GM13977 (cell line): ENCODE measurements at regions not wholly inside any gene's neighbourhood (a gene's known extent, or its start where the extent isn't known, plus 50 kb on each side); places are given as distances from the start of the nearest gene placed in this dataset.

ENCODE experiments used
- DNase-seq: peaks from one replicate; pipeline ENCODE4 v3.0.0; 2012; ENCODE audit warnings: low spot score
- in situ Hi-C: fragments of 300-500 bp; cut with MboI; formaldehyde crosslinking; loops from one replicate; pipeline ENCODE4 v1.12.0; 2022; ENCODE audit warnings: low sequenced_read_pairs, low pct_unique_long_range_greater_than_20kb, mixed read lengths, inconsistent platforms; ENCODE audit not compliant: unreplicated experiment
- TF ChIP-seq, protein P1 (sequence below): IDR thresholded peaks from 2 replicates; pipeline ENCODE4 v1.5.1; 2012; ENCODE audit warnings: mild to moderate bottlenecking, control low read depth; ENCODE audit not compliant: insufficient read depth; ENCODE audit errors: extremely low read depth, missing control alignments

DNA sequence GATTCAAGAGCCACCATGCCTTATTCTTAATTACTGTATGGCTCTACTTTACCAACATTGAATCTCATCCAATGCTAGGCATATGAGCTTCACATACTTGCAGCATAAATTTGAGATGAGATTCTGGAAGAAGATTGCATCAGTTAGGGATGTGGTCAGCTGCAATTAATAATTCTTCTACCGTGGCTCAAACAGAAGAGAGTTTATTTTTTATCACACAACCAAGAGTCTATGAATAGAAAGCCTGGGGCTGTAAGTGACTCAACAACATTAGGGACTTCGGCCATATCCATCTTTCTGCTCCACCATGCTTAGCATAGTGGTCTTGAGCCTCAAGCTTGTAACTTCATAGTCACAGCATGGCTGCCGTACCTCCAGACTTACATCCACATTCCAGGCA is 179.4 kb upstream of the IRX6 start:
- in situ Hi-C loops, result no loop called here
- TF ChIP-seq, protein P1, sequence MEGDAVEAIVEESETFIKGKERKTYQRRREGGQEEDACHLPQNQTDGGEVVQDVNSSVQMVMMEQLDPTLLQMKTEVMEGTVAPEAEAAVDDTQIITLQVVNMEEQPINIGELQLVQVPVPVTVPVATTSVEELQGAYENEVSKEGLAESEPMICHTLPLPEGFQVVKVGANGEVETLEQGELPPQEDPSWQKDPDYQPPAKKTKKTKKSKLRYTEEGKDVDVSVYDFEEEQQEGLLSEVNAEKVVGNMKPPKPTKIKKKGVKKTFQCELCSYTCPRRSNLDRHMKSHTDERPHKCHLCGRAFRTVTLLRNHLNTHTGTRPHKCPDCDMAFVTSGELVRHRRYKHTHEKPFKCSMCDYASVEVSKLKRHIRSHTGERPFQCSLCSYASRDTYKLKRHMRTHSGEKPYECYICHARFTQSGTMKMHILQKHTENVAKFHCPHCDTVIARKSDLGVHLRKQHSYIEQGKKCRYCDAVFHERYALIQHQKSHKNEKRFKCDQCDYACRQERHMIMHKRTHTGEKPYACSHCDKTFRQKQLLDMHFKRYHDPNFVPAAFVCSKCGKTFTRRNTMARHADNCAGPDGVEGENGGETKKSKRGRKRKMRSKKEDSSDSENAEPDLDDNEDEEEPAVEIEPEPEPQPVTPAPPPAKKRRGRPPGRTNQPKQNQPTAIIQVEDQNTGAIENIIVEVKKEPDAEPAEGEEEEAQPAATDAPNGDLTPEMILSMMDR, result no peak
- DNase-seq, result no peak

DNA sequence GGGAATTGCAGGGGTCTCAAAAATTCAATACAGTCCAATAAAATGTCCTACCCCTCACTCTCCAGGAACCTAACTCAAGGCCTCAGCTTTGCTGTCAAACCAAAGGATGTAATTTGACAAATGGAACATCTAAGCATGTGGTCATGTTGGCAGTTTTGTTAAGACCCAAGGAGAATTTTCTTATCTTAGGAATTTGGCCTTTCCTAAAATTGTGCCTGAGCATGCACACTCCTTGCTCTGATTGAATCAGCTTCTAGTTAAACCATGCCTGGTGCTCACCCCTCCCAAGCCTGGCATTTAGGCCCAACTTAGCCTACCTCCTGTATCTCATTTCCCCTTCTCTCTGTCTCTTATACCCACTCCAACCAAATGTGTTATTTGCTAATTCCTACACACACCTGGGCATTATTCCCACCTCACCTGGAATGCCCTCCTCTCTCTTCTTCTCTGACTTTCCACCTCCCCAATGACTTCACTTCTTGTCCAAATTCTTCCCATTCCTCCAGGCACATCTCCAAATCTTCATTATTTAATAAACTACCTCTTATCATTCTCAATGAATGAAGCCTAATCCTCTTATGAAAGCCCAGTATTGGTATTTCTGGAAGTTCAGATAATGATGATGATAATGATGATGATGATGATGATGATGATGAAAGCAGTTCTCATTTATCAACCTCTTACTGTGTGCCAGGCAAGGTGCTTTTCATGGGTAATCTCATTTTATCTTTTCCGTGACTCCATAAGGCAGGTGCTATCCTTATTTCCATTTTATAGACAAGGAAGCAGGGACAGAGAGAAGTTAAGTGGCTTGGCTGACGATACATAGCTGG is 178.0 kb upstream of the IRX6 start:
- TF ChIP-seq, protein P1, result no peak
- no peak for DNase-seq
- in situ Hi-C loops, result no loop called here

DNA sequence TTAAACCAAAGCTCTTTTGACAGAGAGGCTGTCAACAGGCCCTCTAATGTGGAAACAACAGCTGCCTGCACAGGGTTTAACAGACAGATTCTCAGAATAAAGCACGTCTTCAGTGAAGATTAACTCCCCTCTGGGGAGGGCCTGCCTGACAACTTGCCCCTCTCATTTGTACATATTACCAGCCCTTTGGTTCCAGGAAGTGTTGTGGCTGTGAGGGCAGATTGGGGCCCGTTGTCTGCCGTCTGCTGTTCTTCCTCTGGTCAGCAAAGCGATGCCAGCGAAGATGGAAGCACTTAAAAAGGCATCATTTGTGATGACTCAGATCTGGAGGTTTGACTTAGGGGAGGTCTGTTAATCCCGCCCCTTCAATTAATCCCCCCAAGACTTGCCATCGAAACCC is 177.0 kb upstream of the IRX6 start:
- in situ Hi-C loops, result no loop called here
- DNase-seq, result no peak
- TF ChIP-seq, protein P1, result no peak

DNA sequence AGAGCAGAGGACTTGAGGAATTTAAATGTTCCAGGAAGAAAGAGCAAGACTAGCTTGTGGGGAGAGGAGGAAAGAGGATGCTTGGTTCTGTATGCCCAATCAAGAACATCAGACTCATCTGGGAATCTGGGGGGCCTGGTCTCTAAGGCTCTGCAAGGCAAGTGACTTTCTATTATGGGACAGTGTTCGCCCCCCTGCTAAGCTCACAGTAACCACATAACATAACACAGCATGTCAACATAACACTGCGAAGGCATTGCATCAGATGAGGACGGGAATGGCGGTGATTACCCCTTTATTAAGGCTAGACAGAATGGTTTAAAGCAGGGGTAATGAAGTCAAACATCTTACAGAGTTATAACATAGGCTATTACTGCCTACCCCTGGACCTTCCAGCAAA is 176.6 kb upstream of the IRX6 start:
- TF ChIP-seq, protein P1, result no peak
- no peak for DNase-seq
- in situ Hi-C loops, result no loop called here

DNA sequence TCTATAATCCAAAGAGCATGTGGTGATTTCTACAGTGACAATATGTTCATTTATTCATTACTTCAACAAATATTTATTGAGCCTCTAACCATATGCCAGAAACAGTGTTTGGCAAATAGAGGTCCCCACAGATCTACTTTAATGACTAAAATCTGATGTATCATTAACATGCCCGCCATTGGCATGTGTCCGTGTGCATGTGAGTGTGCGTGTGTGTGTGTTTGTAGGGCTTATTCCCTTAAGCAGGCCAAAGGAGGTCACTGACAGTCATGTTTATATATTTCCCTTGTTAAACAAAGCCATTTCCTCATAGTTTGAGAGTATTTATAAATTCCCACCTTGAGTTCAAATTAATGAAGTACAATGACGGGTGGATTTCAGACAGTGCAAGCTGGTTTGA is 174.4 kb upstream of the IRX6 start:
- in situ Hi-C loops, result no loop called here
- TF ChIP-seq, protein P1, result no peak
- DNase-seq, result no peak

DNA sequence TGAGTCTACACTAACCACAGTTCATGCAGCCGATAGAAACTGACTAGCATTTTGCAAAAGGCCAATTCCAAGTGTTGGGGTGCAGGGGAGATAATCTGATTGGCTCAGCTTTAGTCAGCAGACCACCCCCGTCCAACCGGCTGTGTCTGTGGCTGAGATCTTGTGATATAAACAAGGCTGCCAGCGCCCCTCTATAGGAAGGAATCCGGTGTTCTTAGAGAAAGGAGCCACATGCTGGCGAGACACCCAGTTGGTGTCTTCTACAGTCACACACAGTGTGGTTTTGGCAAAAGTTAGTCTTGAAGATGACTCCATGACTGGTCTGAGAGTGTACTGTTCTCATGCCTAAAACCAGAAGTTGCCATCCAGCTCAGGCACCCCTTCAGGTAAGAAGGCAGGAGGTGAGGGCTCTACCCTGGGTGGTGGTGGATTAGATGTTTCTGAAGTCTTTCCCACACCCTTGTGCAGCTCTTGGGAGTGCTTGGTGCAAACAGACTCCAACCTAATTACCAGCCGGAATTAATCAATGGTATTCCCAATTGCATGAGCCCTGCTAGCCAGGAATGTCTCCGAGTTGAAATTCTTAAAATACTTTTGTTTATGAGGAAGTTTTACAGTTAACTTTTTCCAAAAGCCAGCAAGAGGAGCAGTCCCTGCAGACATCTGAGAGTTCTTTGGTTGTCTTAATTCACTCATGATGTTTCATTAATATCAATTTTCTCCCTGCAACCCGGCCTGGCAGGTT is 172.3 kb upstream of the IRX6 start:
- DNase-seq, result no peak
- in situ Hi-C loops, result no loop called here
- TF ChIP-seq, protein P1, result no peak
